ENCODE measurements at regions not wholly inside any gene's neighbourhood (a gene's known extent, or its start where the extent isn't known, plus 50 kb on each side); places are given as distances from the start of the nearest gene placed in this dataset.

- no peak for DNase-seq
Measured at GRCh38 chr5:74372051-74372450, 268.5 kb downstream of the ENC1 start.

GRCh38 chr5:74371621-74372020 is 268.9 kb downstream of the ENC1 start:
- DNase-seq, result no peak

GRCh38 chr5:74370168-74370567 is 270.4 kb downstream of the ENC1 start:
- no peak for DNase-seq

DNA sequence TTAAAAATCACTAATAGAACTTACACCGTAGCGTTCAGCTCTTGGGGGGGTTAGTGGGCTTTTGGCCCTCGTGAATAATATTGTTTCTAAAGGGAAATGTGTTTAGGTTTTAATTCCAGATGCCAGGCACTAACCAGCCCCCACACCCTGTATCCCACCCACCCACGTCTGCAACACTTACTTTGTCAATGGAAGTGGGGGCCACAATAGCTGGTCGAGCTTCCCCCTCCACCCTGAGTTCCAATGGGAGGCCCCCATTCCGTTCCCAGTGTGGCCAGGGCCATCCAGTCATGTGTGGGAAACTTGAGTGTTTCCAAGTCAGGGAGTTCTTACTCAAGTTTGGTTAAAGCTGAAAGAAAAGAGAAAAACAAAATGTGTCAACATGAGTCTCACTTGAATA is 271.4 kb downstream of the ENC1 start:
- DNase-seq, result no peak

- no peak for DNase-seq
Measured at GRCh38 chr5:74367934-74368333, 272.6 kb downstream of the ENC1 start.

DNA sequence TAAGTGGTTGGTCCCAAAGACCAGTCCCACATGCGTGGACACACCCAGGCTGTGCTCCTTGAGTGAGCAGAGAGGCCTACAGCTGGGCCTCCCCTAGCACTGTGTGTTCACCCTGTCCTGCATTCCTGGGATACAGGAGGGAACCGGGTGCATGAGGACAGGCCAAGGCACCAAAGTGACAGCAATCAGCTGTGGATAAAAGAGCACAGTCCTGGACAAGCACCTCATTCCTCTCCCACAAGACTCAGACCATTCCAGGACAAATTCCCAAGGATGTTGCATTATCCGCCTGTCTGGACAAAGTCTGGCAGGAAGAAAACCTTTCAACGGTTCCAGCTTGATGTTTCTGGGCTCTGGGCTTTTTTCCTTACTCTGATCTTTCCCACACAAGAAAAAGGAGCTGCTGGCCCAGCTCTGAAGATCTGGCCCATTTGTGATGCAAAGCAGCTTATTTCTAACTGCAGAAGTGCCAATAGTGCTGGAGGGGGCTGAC is 273.2 kb downstream of the ENC1 start:
- DNase-seq, result no peak

DNA sequence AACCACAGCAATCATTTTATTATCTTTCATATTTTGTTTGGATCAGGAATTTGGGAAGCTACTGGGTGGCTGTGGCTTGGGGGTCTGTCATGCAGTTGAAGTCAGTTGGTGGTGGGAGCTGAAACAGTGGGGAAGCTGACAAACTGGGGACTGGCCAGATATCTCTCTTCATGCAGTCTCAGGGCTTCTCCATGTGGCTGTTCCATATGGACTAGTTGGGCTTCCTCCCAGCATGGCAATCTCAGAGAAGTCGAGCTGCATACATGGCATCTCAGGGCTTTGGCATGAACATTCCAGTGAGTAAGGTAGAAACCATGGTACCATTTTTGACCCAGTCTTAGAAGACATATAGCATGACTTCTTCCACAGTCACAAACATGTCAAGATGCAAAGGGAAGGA is 274.8 kb downstream of the ENC1 start:
- no peak for DNase-seq

DNA sequence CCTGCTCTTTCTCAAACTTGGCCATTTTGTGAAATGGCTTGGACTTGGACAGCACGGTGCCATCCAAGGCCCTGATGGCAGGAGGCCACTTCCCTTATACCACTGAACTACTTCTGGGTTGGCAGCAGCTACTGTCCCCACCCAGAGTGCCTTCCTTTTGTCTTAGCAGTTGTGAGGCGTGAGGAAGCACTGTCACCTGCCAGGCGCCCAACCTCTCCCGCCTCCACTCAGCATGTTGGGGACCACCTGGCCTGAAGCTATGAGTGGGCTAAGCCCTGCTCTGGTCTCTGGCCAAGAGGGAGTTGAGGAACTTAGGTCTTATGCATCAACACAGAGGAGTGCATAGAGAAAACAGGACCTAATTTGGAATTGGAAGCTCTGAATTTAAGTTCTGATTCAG is 276.0 kb downstream of the ENC1 start:
- DNase-seq, result no peak

DNA sequence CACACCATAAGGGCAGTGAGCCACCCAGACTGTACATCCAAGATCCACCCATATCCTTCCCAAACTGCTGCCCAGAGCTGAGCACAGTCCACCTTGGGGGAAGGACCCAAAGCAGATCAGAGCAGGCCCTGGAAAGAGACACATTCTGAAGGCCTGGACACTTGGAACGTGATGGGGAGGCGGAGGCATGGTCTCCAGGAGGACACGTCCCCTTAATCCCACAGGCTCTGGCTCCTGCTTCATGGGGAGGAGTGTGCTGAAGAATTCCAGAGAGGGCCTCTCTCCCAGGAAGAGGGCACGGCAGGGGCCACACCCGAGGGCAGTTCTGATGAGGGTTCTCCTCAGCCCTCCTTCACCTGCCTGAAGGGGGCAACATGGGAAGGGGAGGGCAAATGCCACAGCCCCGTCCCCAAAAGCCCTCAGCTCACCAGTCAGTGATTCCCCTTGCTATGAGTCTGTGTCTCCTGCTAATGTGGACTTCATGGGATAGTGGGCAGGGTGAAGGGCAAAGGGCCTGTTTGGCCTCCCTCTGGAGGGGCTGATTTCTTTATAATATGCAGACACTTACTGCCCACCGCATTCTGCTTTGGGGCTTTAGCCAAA is 276.8 kb downstream of the ENC1 start:
- DNase-seq, result no peak

- DNase-seq, result no peak
Measured at GRCh38 chr5:74361406-74362358, 278.8 kb downstream of the ENC1 start.

DNA sequence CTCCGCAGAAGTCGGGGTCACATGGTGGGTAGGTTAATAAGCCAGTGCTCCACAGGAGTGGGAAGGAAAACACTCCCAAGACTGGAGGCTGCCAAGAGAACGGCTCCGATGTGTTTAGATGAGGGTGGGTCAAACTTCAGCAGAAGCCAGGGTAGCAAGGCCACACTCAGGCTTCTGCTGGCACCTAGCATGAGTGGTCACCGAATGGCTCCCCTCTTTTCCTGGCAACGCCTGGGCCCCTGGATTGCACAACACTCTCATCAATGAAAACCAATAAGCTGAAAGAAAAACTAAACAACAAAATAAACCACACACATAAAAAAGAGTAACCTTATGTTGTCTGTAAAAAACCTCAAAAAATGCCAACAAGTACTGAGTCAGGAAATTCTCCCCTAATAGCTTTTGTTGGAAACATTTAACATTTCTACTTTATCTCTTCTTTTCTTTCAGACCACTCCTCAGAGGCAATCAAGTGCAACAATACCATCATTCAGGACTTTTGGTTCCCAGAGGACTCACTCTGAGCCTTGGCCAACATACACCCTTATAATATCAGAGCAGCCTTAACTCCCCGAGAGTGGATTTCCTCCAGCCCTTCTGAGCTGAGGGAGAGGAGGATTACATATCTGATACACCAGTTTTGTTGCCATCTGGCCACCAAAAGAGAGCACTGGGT is 279.9 kb downstream of the ENC1 start:
- DNase-seq, result no peak

DNA sequence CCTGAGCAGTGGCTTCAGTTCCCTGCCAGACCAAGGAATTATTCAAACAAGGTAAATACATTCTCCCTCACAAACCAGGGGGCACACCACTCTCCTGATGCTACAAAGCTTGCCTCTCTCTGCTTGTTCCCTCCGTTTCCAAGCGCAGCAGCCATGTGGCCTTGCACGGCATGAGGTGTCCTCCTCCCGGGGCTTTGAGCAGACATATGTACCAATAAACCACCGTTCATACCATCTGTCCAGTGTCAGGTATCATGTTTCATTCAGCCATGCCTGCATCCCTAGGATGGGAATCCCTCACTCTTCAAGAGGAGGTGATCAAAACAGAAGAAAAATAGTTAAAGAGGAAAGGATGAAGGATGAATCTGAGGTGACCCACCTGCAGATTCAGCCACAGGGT is 282.7 kb downstream of the ENC1 start:
- DNase-seq, result no peak

GRCh38 chr5:74356009-74356695 is 284.4 kb downstream of the ENC1 start:
- no peak for DNase-seq

DNA sequence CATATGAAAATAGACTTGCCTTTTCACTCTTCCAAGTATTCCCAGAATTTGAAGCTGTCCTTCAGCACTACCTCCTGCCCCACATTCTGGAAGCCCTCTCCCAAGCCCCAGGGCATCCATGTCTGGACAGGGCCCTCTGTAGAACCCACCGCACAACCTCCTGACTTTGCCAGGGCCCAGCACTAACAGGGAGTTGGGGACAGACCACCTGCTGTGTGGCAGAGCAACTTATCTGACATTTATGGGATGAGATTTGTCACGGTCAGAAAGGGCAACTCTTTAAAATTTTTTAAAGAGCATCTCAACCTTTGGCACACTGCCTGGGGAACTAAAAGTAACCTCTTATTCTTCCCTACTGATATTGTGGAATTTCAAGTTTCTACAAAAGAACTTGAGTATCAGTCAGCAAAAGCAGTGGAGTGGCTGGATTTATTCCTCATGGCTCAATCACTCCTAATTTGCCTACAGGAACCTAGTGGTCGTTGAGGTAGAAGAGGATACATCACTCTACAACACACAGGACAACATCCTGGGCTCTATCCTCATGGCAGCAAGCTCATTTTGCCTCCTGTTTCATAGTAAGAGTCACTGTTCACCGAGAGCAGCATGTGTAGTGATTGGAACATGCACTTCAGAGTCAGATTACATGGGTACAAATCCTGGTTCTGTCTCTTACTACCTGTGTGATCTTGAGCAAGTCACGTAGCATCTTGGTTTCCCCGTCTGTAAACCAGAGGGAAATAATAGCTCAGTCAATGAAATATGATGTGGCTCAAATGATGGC is 285.3 kb downstream of the ENC1 start:
- no peak for DNase-seq

DNA sequence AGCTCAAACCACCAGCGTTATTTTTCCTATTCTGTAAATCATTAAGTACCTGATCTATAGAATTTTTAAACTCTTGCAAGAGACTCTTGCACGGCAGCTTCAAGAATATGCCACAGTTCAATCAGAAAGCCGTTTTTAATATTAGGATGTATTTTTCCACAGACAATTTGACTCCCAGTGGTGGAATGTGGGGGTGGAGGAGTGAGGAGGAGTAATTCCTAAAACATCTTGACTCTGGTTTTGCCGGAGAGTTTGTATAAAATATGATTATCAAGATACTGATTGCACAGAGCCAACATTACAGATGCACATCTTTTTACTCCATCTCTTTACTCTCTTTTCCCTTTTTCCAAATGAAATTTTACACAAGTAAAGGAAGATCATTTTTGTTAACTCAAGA is 288.3 kb downstream of the ENC1 start:
- DNase-seq, result no peak

- DNase-seq, result no peak
Measured at GRCh38 chr5:74342948-74343682, 297.4 kb downstream of the ENC1 start.

GRCh38 chr5:74342182-74342581 is 298.3 kb downstream of the ENC1 start:
- DNase-seq, result no peak

DNA sequence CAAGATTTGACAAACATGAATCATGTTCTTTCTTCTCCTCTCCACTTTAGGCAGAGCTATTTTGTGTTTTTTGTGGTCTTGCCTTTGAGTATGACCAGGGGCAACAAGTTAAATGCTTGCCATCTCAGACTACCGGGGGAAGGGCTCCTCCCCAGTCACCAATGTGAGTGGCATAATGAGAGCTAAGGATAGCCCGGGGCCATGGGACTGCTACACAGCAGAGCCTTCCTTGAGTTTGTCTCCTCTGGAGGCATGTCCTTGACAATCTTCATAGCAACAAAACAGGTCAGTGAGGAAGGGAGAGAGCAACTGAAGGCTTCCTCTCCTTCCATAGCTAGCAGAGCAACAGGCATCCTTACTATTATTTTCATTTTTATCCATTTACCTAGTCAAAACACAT is 299.3 kb downstream of the ENC1 start:
- no peak for DNase-seq

DNA sequence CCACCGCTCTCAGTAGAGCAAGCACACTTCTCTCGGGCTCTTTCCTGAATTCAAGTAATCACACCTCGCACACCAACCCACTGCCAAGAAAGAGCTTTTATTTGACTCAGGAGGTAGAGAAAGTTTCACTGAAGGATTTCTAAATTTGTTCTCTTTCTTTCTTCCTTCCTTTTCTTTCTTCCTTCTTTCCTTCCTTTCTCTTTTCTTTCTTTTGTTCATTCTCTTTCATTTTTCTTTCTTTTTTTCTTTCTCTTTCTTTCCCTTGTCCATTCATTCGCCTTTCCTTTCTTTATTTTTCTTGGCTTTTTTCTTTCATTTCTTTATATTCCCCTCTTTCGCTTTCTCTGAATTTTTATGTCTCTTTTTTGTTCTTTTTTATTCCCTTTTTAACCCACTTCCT is 300.1 kb downstream of the ENC1 start:
- no peak for DNase-seq

DNA sequence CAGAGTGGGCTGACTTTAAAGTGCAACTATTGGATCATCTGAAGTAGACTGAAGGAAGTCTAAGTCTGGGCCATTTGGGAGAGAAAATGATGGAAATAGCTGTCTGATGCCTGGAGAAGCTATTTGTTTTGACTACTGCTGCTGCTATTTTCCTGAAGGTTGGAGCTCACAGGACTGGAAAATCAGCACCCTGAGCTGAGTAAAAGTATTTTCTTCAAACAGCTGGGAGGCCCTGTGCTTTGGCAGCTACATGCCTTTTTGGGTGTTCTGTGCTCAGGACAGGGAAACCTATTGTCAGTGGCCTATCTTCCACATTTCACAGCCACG is 302.6 kb downstream of the ENC1 start:
- no peak for DNase-seq

DNA sequence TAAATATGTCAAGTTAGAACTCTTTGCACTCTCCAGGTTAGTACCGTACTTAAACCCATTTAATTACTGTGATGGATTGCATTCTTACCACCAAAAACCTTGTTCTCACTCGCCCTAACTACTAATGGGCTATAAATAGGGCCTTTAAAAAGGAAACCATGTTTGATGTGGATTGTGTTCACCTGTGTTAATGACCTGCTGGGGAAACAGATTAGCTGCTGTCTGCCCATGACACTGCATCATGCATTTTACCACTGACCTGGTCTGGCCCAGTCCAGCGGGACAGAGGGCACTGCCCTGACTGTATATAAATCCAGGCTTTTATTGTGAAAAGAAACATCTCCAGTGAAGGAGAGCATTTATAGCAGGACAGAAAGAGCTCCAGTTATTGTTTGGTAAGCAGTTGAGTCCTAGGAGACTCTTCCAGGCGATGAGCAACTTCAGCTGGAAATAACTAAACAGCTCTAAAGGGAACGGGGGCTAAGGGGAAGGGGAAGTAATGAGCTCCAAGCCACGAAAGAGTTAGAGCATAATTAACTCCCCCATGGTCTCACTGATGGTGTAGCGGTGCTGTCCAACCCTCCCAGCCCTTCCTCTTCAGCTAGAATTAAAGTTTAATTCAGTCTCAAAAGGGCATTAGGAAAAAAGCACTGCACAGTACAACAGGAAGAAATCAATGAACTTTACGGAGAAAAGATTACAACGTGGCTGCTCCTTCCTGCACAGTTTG is 303.1 kb downstream of the ENC1 start:
- DNase-seq, result no peak

All from activated CD8-positive, alpha-beta memory T cell treated with anti-CD3 and anti-CD28 coated beads, Interleukin-2, amount 50 U/mL, for 4 hours (primary cell).